Keratinocyte (primary cell): ENCODE measurements at regions not wholly inside any gene's neighbourhood (a gene's known extent, or its start where the extent isn't known, plus 50 kb on each side); places are given as distances from the start of the nearest gene placed in this dataset.

Source experiments
- CTCF ChIP-seq, 3 experiments: IDR thresholded peaks in 1 of 3; conservative IDR thresholded peaks in 1 of 3; optimal IDR thresholded peaks in 1 of 3; 2 replicates in 2 of 3; 3 replicates in 1 of 3; pipeline versions ENCODE3 to v1.5.1; 2011; ENCODE audit warnings: low read length in 3 of 3, mild to moderate bottlenecking in 3 of 3, moderate library complexity in 2 of 3, control low read depth in 1 of 3, inconsistent platforms in 1 of 3; ENCODE audit not compliant: insufficient read depth in 2 of 3; ENCODE audit errors: extremely low read depth in 1 of 3
- EZH2 ChIP-seq: IDR thresholded peaks from one replicate; pipeline ENCODE4 v1.6.1; 2012; ENCODE audit warnings: inconsistent platforms, mild to moderate bottlenecking, low read length, moderate library complexity

- TF ChIP-seq CTCF (optimal IDR thresholded peaks at IDR 0.05 in 1 of 3, IDR thresholded peaks at IDR 0.05 in 1 of 3, conservative IDR thresholded peaks at IDR 0.05 in 1 of 3; ENCODE audit: extremely low read depth in 1 of 3, insufficient read depth in 2 of 3, low read length in 3 of 3) (no peak), EZH2 (no peak)
Measured at GRCh38 chr15:37806808-37807207, 127.6 kb upstream of the TMCO5A start.
